HEK293 (cell line): ENCODE measurements at regions not wholly inside any gene's neighbourhood (a gene's known extent, or its start where the extent isn't known, plus 50 kb on each side); places are given as distances from the start of the nearest gene placed in this dataset.

ENCODE experiments used
- CTCF ChIA-PET: fragments of 350-600 bp; formaldehyde crosslinking; extraction: SDS; loops from one replicate; lab custom pipeline; 2021; ENCODE audit warnings: antibody characterized with exemption; lab: Yijun Ruan, JAX
- POLR2A ChIA-PET: fragments of 300-600 bp; formaldehyde crosslinking; extraction: SDS; loops from one replicate; lab custom pipeline; 2020; ENCODE audit warnings: antibody characterized with exemption, inconsistent platforms; lab: Yijun Ruan, JAX
- H3K27ac ChIP-seq: fragments of 200-500 bp; sonication (Bioruptor generic); 2 replicates; pipeline ENCODE4 v1.5.1; 2014; ENCODE audit warnings: low read depth, low read length, control low read depth, inconsistent platforms; ENCODE audit errors: extremely low read depth
- H3K36me3 ChIP-seq, 2 experiments: fragments of 200-500 bp in 1 of 2; sonication (Bioruptor generic) in 1 of 2; 1 replicate in 1 of 2; 2 replicates in 1 of 2; pipeline ENCODE4 v1.5.1; 2014 to 2017; ENCODE audit warnings: inconsistent platforms in 2 of 2, low read length in 2 of 2; ENCODE audit not compliant: control insufficient read depth in 2 of 2, insufficient read depth in 1 of 2
- H3K4me1 ChIP-seq: fragments of 200-500 bp; sonication (Bioruptor generic); 2 replicates; pipeline ENCODE4 v1.5.1; 2014; ENCODE audit warnings: mild to moderate bottlenecking, low read length, inconsistent platforms; ENCODE audit not compliant: control insufficient read depth, insufficient read depth
- H3K4me3 ChIP-seq: 2 replicates; pipeline ENCODE4 v1.5.1; 2011; ENCODE audit warnings: low read depth, mild to moderate bottlenecking, control low read depth, low read length, moderate library complexity
- H3K9me3 ChIP-seq: fragments of 200-500 bp; sonication (Bioruptor generic); 2 replicates; pipeline ENCODE4 v1.5.1; 2014; ENCODE audit warnings: low read depth, low read length, inconsistent platforms; ENCODE audit not compliant: control insufficient read depth, insufficient read depth
- FEZF1 ChIP-seq: fragments of 450-650 bp; formaldehyde crosslinking; IDR thresholded peaks from 2 replicates; pipeline ENCODE4 v1.5.1; 2016; ENCODE audit warnings: missing biosample characterization, missing genetic modification characterization
- KLF16 ChIP-seq: fragments of 450-650 bp; formaldehyde crosslinking; IDR thresholded peaks from 2 replicates; pipeline ENCODE4 v1.5.1; 2017; ENCODE audit warnings: missing biosample characterization, missing genetic modification characterization
- KLF8 ChIP-seq: fragments of 450-650 bp; formaldehyde crosslinking; IDR thresholded peaks from 2 replicates; pipeline ENCODE4 v1.5.1; 2016; ENCODE audit warnings: missing biosample characterization, missing genetic modification characterization
- MZF1 ChIP-seq: fragments of 450-650 bp; formaldehyde crosslinking; IDR thresholded peaks from 2 replicates; pipeline ENCODE4 v1.5.1; 2017; ENCODE audit warnings: missing biosample characterization, missing genetic modification characterization, borderline replicate concordance
- ZNF174 ChIP-seq: fragments of 450-650 bp; formaldehyde crosslinking; IDR thresholded peaks from 2 replicates; pipeline ENCODE4 v1.5.0; 2017; ENCODE audit warnings: missing biosample characterization, mild to moderate bottlenecking, missing genetic modification characterization
- ZNF266 ChIP-seq: fragments of 450-650 bp; formaldehyde crosslinking; IDR thresholded peaks from 2 replicates; pipeline ENCODE4 v1.5.1; 2016; ENCODE audit warnings: missing biosample characterization, missing genetic modification characterization, low read depth
- ZNF433 ChIP-seq: fragments of 450-650 bp; formaldehyde crosslinking; IDR thresholded peaks from 2 replicates; pipeline ENCODE4 v1.5.1; 2016; ENCODE audit warnings: missing biosample characterization, missing genetic modification characterization, low read depth
- ZNF48 ChIP-seq: fragments of 450-650 bp; formaldehyde crosslinking; IDR thresholded peaks from 2 replicates; pipeline ENCODE4 v1.5.1; 2016; ENCODE audit warnings: missing biosample characterization, missing genetic modification characterization
- ZNF501 ChIP-seq: fragments of 450-650 bp; formaldehyde crosslinking; IDR thresholded peaks from 2 replicates; pipeline ENCODE4 v1.5.1; 2016; ENCODE audit warnings: missing biosample characterization, missing genetic modification characterization
- ZNF510 ChIP-seq: fragments of 450-650 bp; formaldehyde crosslinking; IDR thresholded peaks from 2 replicates; pipeline ENCODE4 v1.5.1; 2018; ENCODE audit warnings: mild to moderate bottlenecking, missing genetic modification characterization, missing biosample characterization; ENCODE audit not compliant: insufficient replicate concordance
- ZNF544 ChIP-seq: fragments of 450-650 bp; formaldehyde crosslinking; IDR thresholded peaks from 2 replicates; pipeline ENCODE4 v1.5.0; 2017; ENCODE audit warnings: missing biosample characterization, missing genetic modification characterization
- ZNF549 ChIP-seq: fragments of 450-650 bp; IDR thresholded peaks from 2 replicates; pipeline ENCODE4 v1.5.1; 2018; ENCODE audit warnings: missing biosample characterization, missing genetic modification characterization, mild to moderate bottlenecking, inconsistent platforms, moderate library complexity
- ZNF558 ChIP-seq: fragments of 450-650 bp; formaldehyde crosslinking; IDR thresholded peaks from 2 replicates; pipeline ENCODE4 v1.5.1; 2016; ENCODE audit warnings: missing biosample characterization, missing genetic modification characterization
- ZNF629 ChIP-seq: fragments of 450-650 bp; formaldehyde crosslinking; IDR thresholded peaks from 2 replicates; pipeline ENCODE4 v1.5.1; 2017; ENCODE audit warnings: missing biosample characterization, missing genetic modification characterization
- ZNF701 ChIP-seq: fragments of 450-650 bp; formaldehyde crosslinking; IDR thresholded peaks from 2 replicates; pipeline ENCODE4 v1.5.1; 2016; ENCODE audit warnings: missing biosample characterization, missing genetic modification characterization
- ZNF837 ChIP-seq: fragments of 450-650 bp; formaldehyde crosslinking; IDR thresholded peaks from 2 replicates; pipeline ENCODE4 v1.5.1; 2016; ENCODE audit warnings: missing biosample characterization, missing genetic modification characterization
- ZSCAN23 ChIP-seq: fragments of 450-650 bp; formaldehyde crosslinking; IDR thresholded peaks from 2 replicates; pipeline ENCODE4 v1.5.1; 2016; ENCODE audit warnings: missing biosample characterization, missing genetic modification characterization
- TF ChIP-seq, protein P1 (sequence below): fragments of 450-650 bp; formaldehyde crosslinking; IDR thresholded peaks from 2 replicates; pipeline ENCODE4 v1.5.1; 2016; ENCODE audit warnings: missing biosample characterization, missing genetic modification characterization
- TF ChIP-seq, protein P2 (sequence below): fragments of 450-650 bp; formaldehyde crosslinking; IDR thresholded peaks from 2 replicates; pipeline ENCODE4 v1.5.1; 2016; ENCODE audit warnings: missing biosample characterization, missing genetic modification characterization
- TF ChIP-seq, protein P3 (sequence below): fragments of 450-650 bp; formaldehyde crosslinking; IDR thresholded peaks from 2 replicates; pipeline ENCODE4 v1.5.1; 2016; ENCODE audit warnings: missing biosample characterization, missing genetic modification characterization

DNA sequence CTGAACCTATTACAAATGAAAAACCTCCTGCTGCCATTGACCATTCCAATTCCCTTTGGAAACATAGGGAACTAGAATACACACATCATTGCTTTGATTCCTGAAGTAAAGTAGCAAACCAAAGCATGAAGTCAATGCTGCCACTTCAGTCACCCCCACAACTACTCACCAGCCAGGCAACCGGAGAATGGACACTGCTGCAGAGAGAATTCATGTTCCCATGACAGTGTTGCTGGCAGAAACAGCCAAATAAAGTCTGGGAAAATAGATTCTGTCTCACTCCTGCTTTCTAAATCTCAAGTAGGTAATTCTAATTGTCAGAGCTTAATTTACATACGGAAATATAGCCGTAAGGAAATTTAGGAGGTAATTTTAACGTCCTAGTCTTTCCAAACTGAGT, 162.9 kb upstream of the PLPPR1 start:
- ChIA-PET POLR2A (no interaction called here), CTCF (interaction anchor here (0.7 kb wide), 1 partner anchor 863 kb away, joined by 4 read pairs; no protein-coding TSS in a partner anchor)
- no peaks in the 10 kb centered on the region for H3K36me3 ChIP-seq
- TF ChIP-seq ZNF837 (tag by site-specific recombination) (no peak), KLF8 (no peak)
- H3K4me1 ChIP-seq = no peaks in the 10 kb centered on the region
- no peak overlapping the region for H3K27ac ChIP-seq
- no peak overlapping the region for H3K4me3 ChIP-seq
- H3K9me3 ChIP-seq = no peaks in the 10 kb centered on the region

DNA sequence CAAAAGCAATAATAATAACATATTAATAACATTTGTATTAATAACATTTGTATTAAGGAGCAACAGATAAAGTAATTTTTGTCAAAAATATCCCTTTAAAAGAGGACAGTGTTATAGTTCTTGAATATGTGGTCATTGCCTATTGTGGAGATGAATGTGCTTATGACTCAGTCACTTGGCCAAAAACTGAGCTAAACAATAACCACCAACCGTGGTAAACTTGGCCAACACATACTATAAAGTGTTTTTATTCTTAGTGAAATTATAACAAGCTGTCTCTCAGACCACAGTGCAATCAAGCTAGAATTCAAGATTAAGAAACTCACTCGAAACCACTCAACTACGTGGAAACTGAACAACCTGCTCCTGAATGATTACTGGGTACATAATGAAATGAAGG, 159.2 kb upstream of the PLPPR1 start:
- Histone ChIP-seq H3K9me3 (no peaks in the 10 kb centered on the region), H3K4me1 (no peaks in the 10 kb centered on the region), H3K36me3 (no peaks in the 10 kb centered on the region), H3K4me3 (no peak overlapping the region), H3K27ac (no peak overlapping the region)
- ChIA-PET CTCF (no interaction called here), POLR2A (no interaction called here)
- no peak for TF ChIP-seq KLF16 (tag by site-specific recombination)
- TF ChIP-seq, protein P1, sequence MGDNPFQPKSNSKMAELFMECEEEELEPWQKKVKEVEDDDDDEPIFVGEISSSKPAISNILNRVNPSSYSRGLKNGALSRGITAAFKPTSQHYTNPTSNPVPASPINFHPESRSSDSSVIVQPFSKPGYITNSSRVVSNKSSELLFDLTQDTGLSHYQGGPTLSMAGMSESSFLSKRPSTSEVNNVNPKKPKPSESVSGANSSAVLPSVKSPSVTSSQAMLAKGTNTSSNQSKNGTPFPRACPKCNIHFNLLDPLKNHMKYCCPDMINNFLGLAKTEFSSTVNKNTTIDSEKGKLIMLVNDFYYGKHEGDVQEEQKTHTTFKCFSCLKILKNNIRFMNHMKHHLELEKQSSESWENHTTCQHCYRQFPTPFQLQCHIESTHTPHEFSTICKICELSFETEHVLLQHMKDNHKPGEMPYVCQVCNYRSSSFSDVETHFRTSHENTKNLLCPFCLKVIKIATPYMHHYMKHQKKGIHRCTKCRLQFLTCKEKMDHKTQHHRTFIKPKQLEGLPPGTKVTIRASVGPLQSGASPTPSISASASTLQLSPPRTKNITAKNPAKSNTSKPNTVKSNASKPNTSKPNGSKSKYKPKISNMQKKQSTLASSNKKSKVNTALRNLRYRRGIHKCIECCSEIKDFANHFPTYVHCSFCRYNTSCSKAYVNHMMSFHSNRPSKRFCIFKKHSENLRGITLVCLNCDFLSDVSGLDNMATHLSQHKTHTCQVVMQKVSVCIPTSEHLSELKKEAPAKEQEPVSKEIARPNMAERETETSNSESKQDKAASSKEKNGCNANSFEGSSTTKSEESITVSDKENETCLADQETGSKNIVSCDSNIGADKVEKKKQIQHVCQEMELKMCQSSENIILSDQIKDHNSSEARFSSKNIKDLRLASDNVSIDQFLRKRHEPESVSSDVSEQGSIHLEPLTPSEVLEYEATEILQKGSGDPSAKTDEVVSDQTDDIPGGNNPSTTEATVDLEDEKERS (tag by site-specific recombination) = no peak
- TF ChIP-seq ZNF549 (tag by site-specific recombination) = no peak

DNA sequence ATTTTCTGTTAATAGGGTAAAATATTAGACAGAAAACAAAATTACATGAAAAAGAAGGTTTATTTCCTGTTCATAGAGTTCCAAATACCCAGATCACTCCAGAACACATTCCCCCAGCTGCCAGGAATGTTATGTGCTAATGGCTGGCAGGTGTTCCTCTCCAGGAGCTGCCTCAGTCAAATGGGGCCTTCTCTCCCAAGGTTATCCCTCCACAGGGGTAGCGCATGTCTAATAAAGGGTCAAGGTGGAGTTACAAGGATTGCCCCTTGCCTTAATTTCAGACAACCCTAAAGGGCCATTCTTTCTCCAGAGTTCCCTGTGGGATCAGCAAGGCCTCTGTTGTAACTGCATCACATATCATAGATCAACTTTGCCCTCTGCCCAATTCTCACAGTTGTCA, 148.6 kb upstream of the PLPPR1 start:
- no peaks in the 10 kb centered on the region for H3K36me3 ChIP-seq
- H3K4me3 ChIP-seq = no peak overlapping the region
- ChIA-PET POLR2A (no interaction called here), CTCF (no interaction called here)
- H3K4me1 ChIP-seq = no peaks in the 10 kb centered on the region
- TF ChIP-seq ZNF174 (tag by site-specific recombination) (no peak), ZNF266 (tag by site-specific recombination) (no peak), ZNF701 (tag by site-specific recombination) (no peak), ZNF433 (no peak), ZSCAN23 (no peak), MZF1 (tag by site-specific recombination) (no peak), ZNF558 (tag by site-specific recombination) (no peak), ZNF629 (tag by site-specific recombination) (no peak), ZNF501 (tag by site-specific recombination) (no peak), ZNF510 (tag by site-specific recombination) (no peak), ZNF48 (tag by site-specific recombination) (no peak), FEZF1 (tag by site-specific recombination) (no peak), ZNF544 (tag by site-specific recombination) (no peak)
- TF ChIP-seq, protein P2, sequence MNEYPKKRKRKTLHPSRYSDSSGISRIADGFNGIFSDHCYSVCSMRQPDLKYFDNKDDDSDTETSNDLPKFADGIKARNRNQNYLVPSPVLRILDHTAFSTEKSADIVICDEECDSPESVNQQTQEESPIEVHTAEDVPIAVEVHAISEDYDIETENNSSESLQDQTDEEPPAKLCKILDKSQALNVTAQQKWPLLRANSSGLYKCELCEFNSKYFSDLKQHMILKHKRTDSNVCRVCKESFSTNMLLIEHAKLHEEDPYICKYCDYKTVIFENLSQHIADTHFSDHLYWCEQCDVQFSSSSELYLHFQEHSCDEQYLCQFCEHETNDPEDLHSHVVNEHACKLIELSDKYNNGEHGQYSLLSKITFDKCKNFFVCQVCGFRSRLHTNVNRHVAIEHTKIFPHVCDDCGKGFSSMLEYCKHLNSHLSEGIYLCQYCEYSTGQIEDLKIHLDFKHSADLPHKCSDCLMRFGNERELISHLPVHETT (tag by site-specific recombination) = no peak
- TF ChIP-seq, protein P3, sequence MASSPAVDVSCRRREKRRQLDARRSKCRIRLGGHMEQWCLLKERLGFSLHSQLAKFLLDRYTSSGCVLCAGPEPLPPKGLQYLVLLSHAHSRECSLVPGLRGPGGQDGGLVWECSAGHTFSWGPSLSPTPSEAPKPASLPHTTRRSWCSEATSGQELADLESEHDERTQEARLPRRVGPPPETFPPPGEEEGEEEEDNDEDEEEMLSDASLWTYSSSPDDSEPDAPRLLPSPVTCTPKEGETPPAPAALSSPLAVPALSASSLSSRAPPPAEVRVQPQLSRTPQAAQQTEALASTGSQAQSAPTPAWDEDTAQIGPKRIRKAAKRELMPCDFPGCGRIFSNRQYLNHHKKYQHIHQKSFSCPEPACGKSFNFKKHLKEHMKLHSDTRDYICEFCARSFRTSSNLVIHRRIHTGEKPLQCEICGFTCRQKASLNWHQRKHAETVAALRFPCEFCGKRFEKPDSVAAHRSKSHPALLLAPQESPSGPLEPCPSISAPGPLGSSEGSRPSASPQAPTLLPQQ (tag by site-specific recombination) = no peak
- no peaks in the 10 kb centered on the region for H3K9me3 ChIP-seq
- no peak overlapping the region for H3K27ac ChIP-seq
